Fibroblast of lung (primary cell): ENCODE measurements at regions not wholly inside any gene's neighbourhood (a gene's known extent, or its start where the extent isn't known, plus 50 kb on each side); places are given as distances from the start of the nearest gene placed in this dataset.

Experiments
- DNase-seq, 2 donors: peaks; one replicate each; pipeline versions ENCODE4 v3.0.0 to v3.0.0-alpha.2; 2010; ENCODE audit warnings: low read depth in 2 of 2
- H2AFZ ChIP-seq: 2 replicates; pipeline ENCODE4 v1.5.1; 2012; ENCODE audit warnings: low read length, control low read depth, inconsistent platforms
- H3K27ac ChIP-seq: 2 replicates; pipeline ENCODE4 v1.5.1; 2011; ENCODE audit warnings: low read length, control low read depth; ENCODE audit not compliant: insufficient read depth
- H3K27me3 ChIP-seq: 2 replicates; pipeline ENCODE4 v1.5.1; 2011; ENCODE audit warnings: mild to moderate bottlenecking, low read length; ENCODE audit not compliant: control insufficient read depth, insufficient read depth
- H3K36me3 ChIP-seq: 2 replicates; pipeline ENCODE4 v1.5.1; 2011; ENCODE audit warnings: low read length; ENCODE audit not compliant: control insufficient read depth, insufficient read depth
- H3K4me1 ChIP-seq: 2 replicates; pipeline ENCODE4 v1.5.1; 2011; ENCODE audit warnings: low read length; ENCODE audit not compliant: control insufficient read depth, insufficient read depth; ENCODE audit errors: extremely low read depth
- H3K4me2 ChIP-seq: 2 replicates; pipeline ENCODE4 v1.5.1; 2011; ENCODE audit warnings: low read length, control low read depth; ENCODE audit not compliant: insufficient read depth; ENCODE audit errors: extremely low read depth
- H3K4me3 ChIP-seq, 4 experiments: fragments of 200-600 bp in 1 of 4; sonication (generic) in 1 of 4; replicated peaks in 1 of 4; 2 replicates each; pipeline ENCODE4 v1.5.1; 2011 to 2016; ENCODE audit warnings: low read length in 4 of 4, low read depth in 3 of 4, mild to moderate bottlenecking in 3 of 4, control low read depth in 2 of 4, inconsistent platforms in 1 of 4, mixed read lengths in 1 of 4; ENCODE audit not compliant: insufficient read depth in 1 of 4; ENCODE audit errors: control extremely low read depth in 1 of 4
- H3K79me2 ChIP-seq: 2 replicates; pipeline ENCODE4 v1.5.1; 2012; ENCODE audit warnings: mild to moderate bottlenecking, low read length, inconsistent platforms; ENCODE audit not compliant: control insufficient read depth, insufficient read depth
- H3K9ac ChIP-seq: 2 replicates; pipeline ENCODE4 v1.5.1; 2011; ENCODE audit warnings: mild to moderate bottlenecking, low read length, control low read depth; ENCODE audit not compliant: insufficient read depth
- H3K9me3 ChIP-seq: 2 replicates; pipeline ENCODE4 v1.5.1; 2012; ENCODE audit warnings: low read depth, low read length; ENCODE audit not compliant: control insufficient read depth, insufficient read depth
- H4K20me1 ChIP-seq: 2 replicates; pipeline ENCODE4 v1.5.1; 2011; ENCODE audit warnings: low read length; ENCODE audit not compliant: control insufficient read depth, insufficient read depth; ENCODE audit errors: extremely low read depth
- CTCF ChIP-seq, 2 donors: IDR thresholded peaks in 1 of 2; conservative IDR thresholded peaks in 1 of 2; 1 replicate in 1 of 2; 2 replicates in 1 of 2; pipeline ENCODE4 v1.5.1; 2011 to 2012; ENCODE audit warnings: low read length in 2 of 2, control low read depth in 1 of 2, inconsistent platforms in 1 of 2, low read depth in 1 of 2, mild to moderate bottlenecking in 1 of 2
- EZH2 ChIP-seq: IDR thresholded peaks from 2 replicates; pipeline ENCODE4 v1.5.1; 2012; ENCODE audit warnings: low read length, control low read depth, mild to moderate bottlenecking; ENCODE audit errors: missing control alignments

DNA sequence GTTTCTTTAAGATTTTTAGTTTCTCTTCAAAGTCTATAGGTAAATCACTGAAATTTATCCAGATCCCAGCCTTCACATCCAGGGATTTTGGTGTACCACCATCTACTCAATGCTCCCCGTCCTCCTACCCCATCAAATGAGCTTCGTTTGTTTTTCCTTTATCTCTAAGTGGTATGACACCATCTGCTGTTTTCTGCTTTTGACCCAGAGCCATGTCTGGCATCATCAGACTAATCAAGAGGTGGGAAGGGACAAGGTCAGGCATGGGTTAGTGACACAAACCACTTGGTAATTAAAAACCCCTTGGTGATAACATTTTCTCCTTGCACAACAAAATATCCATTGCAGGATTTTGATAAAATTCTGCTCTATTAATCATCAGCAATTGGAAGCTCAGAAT lies 92.7 kb upstream of the GOLGA8J start:
- no peaks in the 10 kb centered on the region for H3K79me2 ChIP-seq
- no peak for TF ChIP-seq EZH2
- no peak for TF ChIP-seq CTCF (conservative IDR thresholded peaks at IDR 0.05 in 1 of 2, IDR thresholded peaks at IDR 0.05 in 1 of 2; ENCODE audit: low read depth in 1 of 2, low read length in 2 of 2)
- no peaks in the 10 kb centered on the region for H3K27me3 ChIP-seq
- no peak overlapping the region for H3K9ac ChIP-seq
- no peak overlapping the region for H3K27ac ChIP-seq
- no peak overlapping the region for H3K4me2 ChIP-seq
- H2AFZ ChIP-seq, result no peak overlapping the region
- no peaks in the 10 kb centered on the region for H3K9me3 ChIP-seq
- DNase-seq, result no peak
- H3K4me1 ChIP-seq, result no peaks in the 10 kb centered on the region
- no peak overlapping the region for H3K4me3 ChIP-seq
- no peaks in the 10 kb centered on the region for H4K20me1 ChIP-seq
- no peaks in the 10 kb centered on the region for H3K36me3 ChIP-seq

- H3K9ac ChIP-seq, result no peak overlapping the region
- DNase-seq, result peak in 1 of 2 donors; percentile 20
- H4K20me1 ChIP-seq, result no peaks in the 10 kb centered on the region
- no peak overlapping the region for H2AFZ ChIP-seq
- no peak overlapping the region for H3K4me3 ChIP-seq
- H3K4me1 ChIP-seq, result no peaks in the 10 kb centered on the region
- no peaks in the 10 kb centered on the region for H3K9me3 ChIP-seq
- no peaks in the 10 kb centered on the region for H3K27me3 ChIP-seq
- H3K36me3 ChIP-seq, result no peaks in the 10 kb centered on the region
- H3K27ac ChIP-seq, result no peak overlapping the region
- no peak overlapping the region for H3K4me2 ChIP-seq
- TF ChIP-seq EZH2 (no peak), CTCF (conservative IDR thresholded peaks at IDR 0.05 in 1 of 2, IDR thresholded peaks at IDR 0.05 in 1 of 2; ENCODE audit: low read depth in 1 of 2, low read length in 2 of 2) (no peak)
- H3K79me2 ChIP-seq, result no peaks in the 10 kb centered on the region
Observed at GRCh38 chr15:29988701-29989100, 94.1 kb upstream of the GOLGA8J start.

DNA sequence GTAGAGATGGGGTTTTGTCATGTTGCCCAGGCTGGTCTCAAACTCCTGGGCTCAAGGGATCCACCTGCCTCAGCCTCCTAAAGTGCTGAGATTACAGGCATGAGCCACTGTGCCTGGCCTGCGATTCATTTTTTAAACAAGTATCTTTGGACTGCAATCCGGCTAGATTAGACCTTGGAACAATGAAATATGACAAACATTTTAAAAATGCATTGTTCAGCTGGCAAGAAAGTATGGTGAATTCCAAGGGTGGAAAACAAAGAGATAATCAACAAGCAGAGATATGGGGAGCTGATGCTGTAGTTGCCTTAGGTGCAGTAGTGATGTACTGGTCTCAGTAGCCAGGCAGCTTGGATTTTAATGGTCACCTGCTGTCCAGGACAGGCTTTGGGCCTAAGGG lies 95.8 kb upstream of the GOLGA8J start:
- Histone ChIP-seq H3K4me1 (no peaks in the 10 kb centered on the region), H3K9me3 (no peaks in the 10 kb centered on the region), H3K79me2 (no peaks in the 10 kb centered on the region), H3K4me2 (no peak overlapping the region), H3K27ac (no peak overlapping the region), H3K36me3 (no peaks in the 10 kb centered on the region), H4K20me1 (no peaks in the 10 kb centered on the region), H3K4me3 (no peak overlapping the region), H2AFZ (no peak overlapping the region), H3K9ac (no peak overlapping the region), H3K27me3 (no peaks in the 10 kb centered on the region)
- DNase-seq, result peak in 1 of 2 donors; percentile 20
- TF ChIP-seq CTCF (conservative IDR thresholded peaks at IDR 0.05 in 1 of 2, IDR thresholded peaks at IDR 0.05 in 1 of 2; ENCODE audit: low read depth in 1 of 2, low read length in 2 of 2) (no peak), EZH2 (no peak)
